ENCODE measurements at regions not wholly inside any gene's neighbourhood (a gene's known extent, or its start where the extent isn't known, plus 50 kb on each side); places are given as distances from the start of the nearest gene placed in this dataset.

- H3K9me3 ChIP-seq: no peaks in the 10 kb centered on the region
- TF ChIP-seq CTCF (IDR thresholded peaks at IDR 0.05): no peak
- no peak for TF ChIP-seq POLR2A (IDR thresholded peaks at IDR 0.05)
- no peaks in the 10 kb centered on the region for H3K36me3 ChIP-seq (replicated peaks in 1 of 2; ENCODE audit: insufficient read depth in 1 of 2, low read depth in 2 of 2)
- 75 to 86% methylated on average over 2 of the region's 2 CpGs for WGBS, 2 donors
- ATAC-seq (no peak), DNase-seq (no peak)
- H3K27me3 ChIP-seq: no peaks in the 10 kb centered on the region
- intact Hi-C loops (cut with DNase I): no loop called here
- H3K4me1 ChIP-seq: no peaks in the 10 kb centered on the region
- no peak overlapping the region for H3K27ac ChIP-seq
- no peak overlapping the region for H3K4me3 ChIP-seq
These were observed 125.8 kb upstream of the VCX3A start for GRCh38 chrX:6660567-6661264.

- intact Hi-C loops (cut with DNase I): no loop called here
- Histone ChIP-seq H3K9me3 (no peaks in the 10 kb centered on the region), H3K27me3 (no peaks in the 10 kb centered on the region), H3K36me3 (replicated peaks in 1 of 2; ENCODE audit: insufficient read depth in 1 of 2, low read depth in 2 of 2) (no peaks in the 10 kb centered on the region), H3K4me1 (no peaks in the 10 kb centered on the region), H3K27ac (no peak overlapping the region), H3K4me3 (no peak overlapping the region)
- DNase-seq (no peak), ATAC-seq (no peak)
- TF ChIP-seq CTCF (IDR thresholded peaks at IDR 0.05) (no peak), POLR2A (IDR thresholded peaks at IDR 0.05) (no peak)
- 64 to 89% methylated on average over 2 of the region's 2 CpGs for WGBS, 2 donors
These were observed 110.3 kb upstream of the VCX3A start for GRCh38 chrX:6645216-6645615.

GRCh38 chrX:6644411-6644810 lies 109.5 kb upstream of the VCX3A start:
- intact Hi-C loops (cut with DNase I): no loop called here
- WGBS, 2 donors: 87 to 98% methylated on average over 3 to 4 of the region's 4 CpGs
- Histone ChIP-seq H3K4me3 (no peak overlapping the region), H3K4me1 (no peaks in the 10 kb centered on the region), H3K27ac (no peak overlapping the region), H3K27me3 (no peaks in the 10 kb centered on the region), H3K9me3 (no peaks in the 10 kb centered on the region), H3K36me3 (replicated peaks in 1 of 2; ENCODE audit: insufficient read depth in 1 of 2, low read depth in 2 of 2) (no peaks in the 10 kb centered on the region)
- TF ChIP-seq POLR2A (IDR thresholded peaks at IDR 0.05): no peak
- TF ChIP-seq CTCF (IDR thresholded peaks at IDR 0.05): no peak
- ATAC-seq (no peak), DNase-seq (no peak)

- Histone ChIP-seq H3K9me3 (no peaks in the 10 kb centered on the region), H3K27ac (no peak overlapping the region), H3K4me3 (no peak overlapping the region), H3K36me3 (replicated peaks in 1 of 2; ENCODE audit: insufficient read depth in 1 of 2, low read depth in 2 of 2) (no peaks in the 10 kb centered on the region), H3K4me1 (no peaks in the 10 kb centered on the region), H3K27me3 (no peaks in the 10 kb centered on the region)
- DNase-seq (no peak), ATAC-seq (no peak)
- TF ChIP-seq POLR2A (IDR thresholded peaks at IDR 0.05): no peak
- no peak for TF ChIP-seq CTCF (IDR thresholded peaks at IDR 0.05)
- intact Hi-C loops (cut with DNase I): no loop called here
- 78 to 87% methylated on average over 3 to 4 of the region's 4 CpGs for WGBS, 2 donors
These were observed 105.8 kb upstream of the VCX3A start for GRCh38 chrX:6640727-6641126.

GRCh38 chrX:6614506-6614905 lies 79.6 kb upstream of the VCX3A start:
- Histone ChIP-seq H3K4me3 (no peak overlapping the region), H3K9me3 (no peaks in the 10 kb centered on the region), H3K36me3 (replicated peaks in 1 of 2; ENCODE audit: insufficient read depth in 1 of 2, low read depth in 2 of 2) (no peaks in the 10 kb centered on the region), H3K27ac (no peak overlapping the region), H3K4me1 (no peaks in the 10 kb centered on the region), H3K27me3 (no peaks in the 10 kb centered on the region)
- WGBS, 2 donors: 8 to 32% methylated on average over 3 to 6 of the region's 7 CpGs
- TF ChIP-seq CTCF (IDR thresholded peaks at IDR 0.05): no peak
- TF ChIP-seq POLR2A (IDR thresholded peaks at IDR 0.05): no peak
- DNase-seq (peak in 1 of 4 donors; percentile 6), ATAC-seq (no peak)
- intact Hi-C loops (cut with DNase I): no loop called here

Data from body of pancreas (tissue), 4 donors.